ENCODE measurements at regions not wholly inside any gene's neighbourhood (a gene's known extent, or its start where the extent isn't known, plus 50 kb on each side); places are given as distances from the start of the nearest gene placed in this dataset.

- no peak overlapping the region for H3K4me2 ChIP-seq (ENCODE audit: extremely low read depth, insufficient read depth, low read length)
- no peak overlapping the region for H3K4me3 ChIP-seq (replicated peaks in 1 of 4; ENCODE audit: control extremely low read depth in 1 of 4, insufficient read depth in 1 of 4, low read depth in 3 of 4, low read length in 4 of 4)
- no peak for DNase-seq (ENCODE audit: low read depth in 2 of 2)
- no peaks in the 10 kb centered on the region for H3K79me2 ChIP-seq (ENCODE audit: control insufficient read depth, insufficient read depth, low read length)
- H3K9ac ChIP-seq (ENCODE audit: insufficient read depth, low read length): no peak overlapping the region
- H2AFZ ChIP-seq (ENCODE audit: low read length): no peak overlapping the region
- no peaks in the 10 kb centered on the region for H3K9me3 ChIP-seq (ENCODE audit: control insufficient read depth, insufficient read depth, low read depth, low read length)
- no peaks in the 10 kb centered on the region for H3K27me3 ChIP-seq (ENCODE audit: control insufficient read depth, insufficient read depth, low read length)
- no peak overlapping the region for H3K27ac ChIP-seq (ENCODE audit: insufficient read depth, low read length)
- no peaks in the 10 kb centered on the region for H3K36me3 ChIP-seq (ENCODE audit: control insufficient read depth, insufficient read depth, low read length)
- TF ChIP-seq, protein P1, sequence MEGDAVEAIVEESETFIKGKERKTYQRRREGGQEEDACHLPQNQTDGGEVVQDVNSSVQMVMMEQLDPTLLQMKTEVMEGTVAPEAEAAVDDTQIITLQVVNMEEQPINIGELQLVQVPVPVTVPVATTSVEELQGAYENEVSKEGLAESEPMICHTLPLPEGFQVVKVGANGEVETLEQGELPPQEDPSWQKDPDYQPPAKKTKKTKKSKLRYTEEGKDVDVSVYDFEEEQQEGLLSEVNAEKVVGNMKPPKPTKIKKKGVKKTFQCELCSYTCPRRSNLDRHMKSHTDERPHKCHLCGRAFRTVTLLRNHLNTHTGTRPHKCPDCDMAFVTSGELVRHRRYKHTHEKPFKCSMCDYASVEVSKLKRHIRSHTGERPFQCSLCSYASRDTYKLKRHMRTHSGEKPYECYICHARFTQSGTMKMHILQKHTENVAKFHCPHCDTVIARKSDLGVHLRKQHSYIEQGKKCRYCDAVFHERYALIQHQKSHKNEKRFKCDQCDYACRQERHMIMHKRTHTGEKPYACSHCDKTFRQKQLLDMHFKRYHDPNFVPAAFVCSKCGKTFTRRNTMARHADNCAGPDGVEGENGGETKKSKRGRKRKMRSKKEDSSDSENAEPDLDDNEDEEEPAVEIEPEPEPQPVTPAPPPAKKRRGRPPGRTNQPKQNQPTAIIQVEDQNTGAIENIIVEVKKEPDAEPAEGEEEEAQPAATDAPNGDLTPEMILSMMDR (conservative IDR thresholded peaks at IDR 0.05 in 1 of 2, IDR thresholded peaks at IDR 0.05 in 1 of 2; ENCODE audit: low read depth in 1 of 2, low read length in 2 of 2): no peak
- TF ChIP-seq EZH2 (IDR thresholded peaks at IDR 0.05; ENCODE audit: low read length, missing control alignments): no peak
- H3K4me1 ChIP-seq (ENCODE audit: control insufficient read depth, extremely low read depth, insufficient read depth, low read length): no peaks in the 10 kb centered on the region
- no peaks in the 10 kb centered on the region for H4K20me1 ChIP-seq (ENCODE audit: control insufficient read depth, extremely low read depth, insufficient read depth, low read length)
Observed at GRCh38 chr1:147850737-147851136, 51.9 kb upstream of the GJA8 start.

DNA sequence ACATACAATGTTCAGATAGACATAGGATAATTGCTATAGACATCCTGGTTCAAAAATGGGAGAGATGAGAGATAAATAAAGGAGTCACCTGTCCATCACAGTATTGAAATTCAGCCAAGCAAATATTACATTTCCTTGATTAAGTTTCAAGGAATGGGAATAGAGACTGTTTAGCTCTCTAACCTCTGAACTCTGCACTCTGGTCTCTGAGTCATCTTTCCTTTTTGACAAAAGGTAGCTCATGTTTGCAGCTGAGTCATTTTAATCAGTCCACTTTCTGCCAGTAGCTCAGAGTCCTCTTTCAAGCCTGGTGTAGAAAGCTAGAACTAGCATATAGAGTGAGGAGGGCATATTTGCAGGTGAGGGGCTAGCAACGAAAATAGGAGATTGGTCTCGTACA is 51.4 kb upstream of the GJA8 start:
- Histone ChIP-seq H3K27me3 (ENCODE audit: control insufficient read depth, insufficient read depth, low read length) (no peaks in the 10 kb centered on the region), H3K36me3 (ENCODE audit: control insufficient read depth, insufficient read depth, low read length) (no peaks in the 10 kb centered on the region), H3K9ac (ENCODE audit: insufficient read depth, low read length) (no peak overlapping the region), H3K4me3 (replicated peaks in 1 of 4; ENCODE audit: control extremely low read depth in 1 of 4, insufficient read depth in 1 of 4, low read depth in 3 of 4, low read length in 4 of 4) (no peak overlapping the region), H3K79me2 (ENCODE audit: control insufficient read depth, insufficient read depth, low read length) (no peaks in the 10 kb centered on the region), H3K4me2 (ENCODE audit: extremely low read depth, insufficient read depth, low read length) (no peak overlapping the region), H2AFZ (ENCODE audit: low read length) (no peak overlapping the region), H3K9me3 (ENCODE audit: control insufficient read depth, insufficient read depth, low read depth, low read length) (no peaks in the 10 kb centered on the region), H3K4me1 (ENCODE audit: control insufficient read depth, extremely low read depth, insufficient read depth, low read length) (no peaks in the 10 kb centered on the region), H3K27ac (ENCODE audit: insufficient read depth, low read length) (no peak overlapping the region), H4K20me1 (ENCODE audit: control insufficient read depth, extremely low read depth, insufficient read depth, low read length) (no peaks in the 10 kb centered on the region)
- TF ChIP-seq, protein P1 (conservative IDR thresholded peaks at IDR 0.05 in 1 of 2, IDR thresholded peaks at IDR 0.05 in 1 of 2; ENCODE audit: low read depth in 1 of 2, low read length in 2 of 2): no peak
- no peak for TF ChIP-seq EZH2 (IDR thresholded peaks at IDR 0.05; ENCODE audit: low read length, missing control alignments)
- peak in 1 of 2 donors; percentile 48 for DNase-seq (ENCODE audit: low read depth in 2 of 2)

DNA sequence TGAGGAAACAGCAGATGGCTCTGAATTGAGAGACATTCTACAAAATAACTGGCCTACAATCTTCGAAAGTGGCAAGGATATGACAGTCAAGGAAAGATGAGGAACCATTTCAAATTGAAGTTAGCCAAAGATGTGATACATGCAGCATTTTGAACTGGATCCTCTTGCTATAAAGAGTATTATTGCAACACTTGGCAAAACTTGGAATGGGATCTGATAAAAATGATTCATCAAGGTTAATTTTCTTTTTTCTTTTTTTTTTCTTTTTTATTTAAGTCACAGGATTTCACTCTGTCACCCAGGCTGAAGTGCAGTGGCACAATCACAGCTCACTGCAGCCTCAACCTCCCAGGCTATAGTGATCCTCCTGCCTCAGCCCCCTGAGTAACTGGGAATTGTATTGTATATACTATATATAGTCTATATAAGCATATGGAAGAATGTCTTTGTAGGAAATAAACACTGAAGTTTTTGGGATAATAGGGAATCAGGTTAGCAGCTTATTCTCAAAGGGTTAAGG is 49.8 kb upstream of the GJA8 start:
- Histone ChIP-seq H3K27me3 (ENCODE audit: control insufficient read depth, insufficient read depth, low read length) (no peaks in the 10 kb centered on the region), H3K4me2 (ENCODE audit: extremely low read depth, insufficient read depth, low read length) (no peak overlapping the region), H3K27ac (ENCODE audit: insufficient read depth, low read length) (no peak overlapping the region), H3K4me3 (replicated peaks in 1 of 4; ENCODE audit: control extremely low read depth in 1 of 4, insufficient read depth in 1 of 4, low read depth in 3 of 4, low read length in 4 of 4) (no peak overlapping the region), H4K20me1 (ENCODE audit: control insufficient read depth, extremely low read depth, insufficient read depth, low read length) (no peaks in the 10 kb centered on the region), H3K79me2 (ENCODE audit: control insufficient read depth, insufficient read depth, low read length) (no peaks in the 10 kb centered on the region), H3K9me3 (ENCODE audit: control insufficient read depth, insufficient read depth, low read depth, low read length) (no peaks in the 10 kb centered on the region), H3K4me1 (ENCODE audit: control insufficient read depth, extremely low read depth, insufficient read depth, low read length) (no peaks in the 10 kb centered on the region), H3K36me3 (ENCODE audit: control insufficient read depth, insufficient read depth, low read length) (no peaks in the 10 kb centered on the region), H3K9ac (ENCODE audit: insufficient read depth, low read length) (no peak overlapping the region), H2AFZ (ENCODE audit: low read length) (no peak overlapping the region)
- TF ChIP-seq, protein P1 (conservative IDR thresholded peaks at IDR 0.05 in 1 of 2, IDR thresholded peaks at IDR 0.05 in 1 of 2; ENCODE audit: low read depth in 1 of 2, low read length in 2 of 2): no peak
- DNase-seq (ENCODE audit: low read depth in 2 of 2): peak in 1 of 2 donors; percentile 14

Measured in fibroblast of lung (primary cell).